AG09319 (cell line): ENCODE measurements at regions not wholly inside any gene's neighbourhood (a gene's known extent, or its start where the extent isn't known, plus 50 kb on each side); places are given as distances from the start of the nearest gene placed in this dataset.

ENCODE experiments used
- DNase-seq: peaks from one replicate; pipeline ENCODE4 v3.0.0-alpha.2; 2010; ENCODE audit warnings: low read depth; ENCODE audit errors: extremely low read depth
- TF ChIP-seq, protein P1 (sequence below): IDR thresholded peaks from 2 replicates; pipeline ENCODE4 v1.5.1; 2011; ENCODE audit warnings: low read depth, mild to moderate bottlenecking, inconsistent platforms, low read length, moderate library complexity

DNA sequence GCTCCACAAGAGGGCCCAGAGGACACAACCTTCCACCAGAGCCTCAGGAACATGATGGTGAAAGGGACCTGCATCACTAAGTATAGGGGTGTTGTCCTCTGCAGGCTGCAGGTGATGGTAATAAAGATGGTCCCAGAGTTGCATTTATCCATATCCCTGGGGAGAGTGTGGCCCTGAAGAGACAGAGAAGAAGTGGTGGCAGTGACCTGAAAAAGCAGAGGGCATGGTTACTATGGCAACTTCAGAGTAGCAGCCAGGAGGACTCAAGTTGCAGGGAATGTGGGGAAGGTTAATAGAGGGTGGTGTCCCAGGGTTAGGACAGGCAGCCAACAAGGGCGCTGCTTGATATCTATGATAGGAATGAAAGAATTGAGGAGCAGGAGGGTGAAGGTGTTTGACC, 57.1 kb downstream of the HLA-A start:
- TF ChIP-seq, protein P1, sequence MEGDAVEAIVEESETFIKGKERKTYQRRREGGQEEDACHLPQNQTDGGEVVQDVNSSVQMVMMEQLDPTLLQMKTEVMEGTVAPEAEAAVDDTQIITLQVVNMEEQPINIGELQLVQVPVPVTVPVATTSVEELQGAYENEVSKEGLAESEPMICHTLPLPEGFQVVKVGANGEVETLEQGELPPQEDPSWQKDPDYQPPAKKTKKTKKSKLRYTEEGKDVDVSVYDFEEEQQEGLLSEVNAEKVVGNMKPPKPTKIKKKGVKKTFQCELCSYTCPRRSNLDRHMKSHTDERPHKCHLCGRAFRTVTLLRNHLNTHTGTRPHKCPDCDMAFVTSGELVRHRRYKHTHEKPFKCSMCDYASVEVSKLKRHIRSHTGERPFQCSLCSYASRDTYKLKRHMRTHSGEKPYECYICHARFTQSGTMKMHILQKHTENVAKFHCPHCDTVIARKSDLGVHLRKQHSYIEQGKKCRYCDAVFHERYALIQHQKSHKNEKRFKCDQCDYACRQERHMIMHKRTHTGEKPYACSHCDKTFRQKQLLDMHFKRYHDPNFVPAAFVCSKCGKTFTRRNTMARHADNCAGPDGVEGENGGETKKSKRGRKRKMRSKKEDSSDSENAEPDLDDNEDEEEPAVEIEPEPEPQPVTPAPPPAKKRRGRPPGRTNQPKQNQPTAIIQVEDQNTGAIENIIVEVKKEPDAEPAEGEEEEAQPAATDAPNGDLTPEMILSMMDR, result no peak
- no peak for DNase-seq

DNA sequence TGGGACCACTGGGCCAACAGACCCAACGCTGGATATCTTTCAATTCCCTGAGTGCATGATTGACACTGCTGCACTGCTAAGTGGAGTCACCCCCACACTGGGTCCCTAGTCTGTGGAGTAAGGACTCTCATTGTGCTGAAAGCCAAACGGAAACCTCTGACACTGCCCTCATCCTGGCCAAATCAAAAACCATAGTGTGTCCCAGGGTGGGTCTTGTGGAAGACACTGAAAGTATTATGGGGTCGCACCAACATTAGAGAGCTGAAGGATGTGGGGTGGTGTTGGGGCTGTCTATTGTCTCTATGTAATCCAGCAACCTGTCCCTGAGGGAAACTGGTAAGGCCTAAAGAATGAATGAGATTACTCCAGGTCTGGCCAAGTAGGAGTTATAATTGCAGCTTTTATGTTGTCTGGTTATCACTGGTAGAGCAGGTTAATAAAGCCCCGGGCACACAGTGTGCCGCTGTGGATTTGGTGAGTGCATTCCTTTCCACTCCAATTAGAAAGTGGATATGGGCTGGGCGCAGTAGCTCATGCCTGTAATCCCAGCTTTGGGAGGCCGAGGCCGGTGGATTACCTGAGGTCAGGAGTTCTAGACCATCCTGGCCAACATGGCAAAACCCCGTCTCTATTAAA, 57.9 kb downstream of the HLA-A start:
- TF ChIP-seq, protein P1, result no peak
- no peak for DNase-seq

DNA sequence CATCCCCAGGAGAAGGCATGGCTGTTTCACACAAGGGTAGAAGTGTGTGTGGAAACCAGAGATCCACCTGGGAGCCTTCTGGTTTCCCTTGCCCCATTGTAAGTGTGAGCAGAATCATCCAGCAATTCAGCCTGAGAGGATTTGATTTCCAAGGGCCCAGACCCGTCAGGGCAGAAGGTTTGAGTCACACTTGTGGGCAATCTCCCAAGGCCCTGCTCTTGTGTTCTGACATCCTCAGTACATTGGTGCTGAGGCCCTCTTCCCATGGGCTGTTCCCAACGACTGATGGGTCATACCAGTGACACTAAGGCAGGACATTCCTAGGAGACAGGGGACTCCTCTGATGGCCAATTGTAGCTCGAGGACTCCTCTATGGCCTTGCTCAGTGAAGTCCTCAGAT, 58.2 kb upstream of the POLR1H start:
- TF ChIP-seq, protein P1, result no peak
- DNase-seq, result peak; percentile 22

DNA sequence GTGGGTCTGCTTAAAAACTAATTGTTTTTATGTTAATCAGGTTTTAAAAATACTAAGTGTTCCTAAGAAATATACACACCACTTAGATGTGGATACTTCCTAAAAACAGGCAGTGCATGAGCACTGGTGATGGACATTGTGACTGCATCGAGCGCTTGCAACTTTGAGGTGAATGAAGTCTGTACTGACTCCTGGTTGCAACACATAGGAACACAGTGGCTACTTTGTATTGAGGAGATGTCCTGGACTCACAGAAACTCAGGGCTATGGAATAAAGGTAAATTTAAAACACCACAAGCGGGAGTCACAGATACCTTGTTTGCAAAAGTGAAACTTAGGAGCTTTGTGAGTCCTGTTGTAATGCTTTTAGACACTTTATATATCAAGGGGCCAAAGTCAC, 55.6 kb upstream of the POLR1H start:
- no peak for DNase-seq
- TF ChIP-seq, protein P1, result no peak

DNA sequence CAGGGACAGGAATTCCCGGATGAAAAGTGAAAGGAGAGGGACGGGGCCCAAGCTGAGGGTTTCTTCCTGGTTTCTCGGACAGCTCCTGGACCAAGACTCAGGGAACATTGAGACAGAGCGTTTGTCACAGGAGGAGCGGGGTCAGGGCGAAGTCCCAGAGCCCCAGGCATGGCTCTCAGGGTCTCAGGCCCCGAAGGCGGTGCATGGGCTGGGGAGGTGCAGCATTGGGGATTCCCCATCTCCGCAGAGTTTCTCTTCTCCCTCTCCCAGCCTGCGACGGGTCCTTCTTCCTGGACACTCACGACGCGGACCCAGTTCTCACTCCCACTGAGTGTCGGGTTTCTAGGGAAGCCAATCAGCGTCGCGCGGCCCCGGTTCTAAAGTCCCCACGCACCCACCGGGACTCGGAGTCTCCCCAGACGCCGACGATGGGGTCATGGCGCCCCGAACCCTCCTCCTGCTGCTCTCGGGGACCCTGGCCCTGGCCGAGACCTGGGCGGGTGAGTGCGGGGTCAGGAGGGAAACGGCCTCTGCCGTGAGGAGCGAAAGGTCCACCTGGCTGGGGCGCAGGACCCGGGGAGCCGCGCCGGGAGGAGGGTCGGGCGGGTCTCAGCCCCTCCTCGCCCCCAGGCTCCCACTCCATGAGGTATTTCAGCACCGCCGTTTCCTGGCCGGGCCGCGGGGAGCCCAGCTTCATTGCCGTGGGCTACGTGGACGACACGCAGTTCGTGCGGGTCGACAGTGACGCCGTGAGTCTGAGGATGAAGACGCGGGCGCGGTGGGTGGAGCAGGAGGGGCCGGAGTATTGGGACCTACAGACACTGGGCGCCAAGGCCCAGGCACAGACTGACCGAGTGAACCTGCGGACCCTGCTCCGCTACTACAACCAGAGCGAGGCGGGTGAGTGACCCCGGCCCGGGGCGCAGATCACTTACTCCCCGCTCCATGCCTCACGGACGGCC, 54.6 kb upstream of the POLR1H start:
- no peak for DNase-seq
- TF ChIP-seq, protein P1, result no peak; the same call in 1 of the 2 replicates

DNA sequence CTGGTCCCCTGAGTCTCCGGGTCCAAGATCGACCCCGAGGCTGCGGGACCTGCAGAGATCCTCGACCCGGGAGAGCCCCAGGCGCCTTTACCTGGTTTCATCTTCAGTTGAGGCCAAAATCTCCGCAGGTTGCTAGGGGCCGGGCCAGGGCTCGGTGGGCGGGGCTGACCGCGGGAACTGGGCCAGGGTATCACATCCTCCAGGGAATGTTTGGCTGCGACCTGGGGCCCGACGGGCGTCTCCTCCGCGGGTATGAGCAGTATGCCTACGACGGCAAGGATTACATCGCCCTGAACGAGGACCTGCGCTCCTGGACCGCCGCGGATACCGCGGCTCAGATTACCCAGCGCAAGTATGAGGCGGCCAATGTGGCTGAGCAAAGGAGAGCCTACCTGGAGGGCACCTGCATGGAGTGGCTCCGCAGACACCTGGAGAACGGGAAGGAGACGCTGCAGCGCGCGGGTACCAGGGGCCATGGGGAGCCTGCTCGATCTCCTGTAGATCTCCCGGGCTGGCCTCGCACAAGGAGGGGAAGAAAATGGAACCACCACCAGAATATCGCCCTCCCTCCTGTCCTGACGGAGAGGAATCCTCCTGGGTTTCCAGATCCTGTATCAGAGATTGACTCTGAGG, 53.8 kb upstream of the POLR1H start:
- TF ChIP-seq, protein P1, result no peak
- DNase-seq, result no peak

DNA sequence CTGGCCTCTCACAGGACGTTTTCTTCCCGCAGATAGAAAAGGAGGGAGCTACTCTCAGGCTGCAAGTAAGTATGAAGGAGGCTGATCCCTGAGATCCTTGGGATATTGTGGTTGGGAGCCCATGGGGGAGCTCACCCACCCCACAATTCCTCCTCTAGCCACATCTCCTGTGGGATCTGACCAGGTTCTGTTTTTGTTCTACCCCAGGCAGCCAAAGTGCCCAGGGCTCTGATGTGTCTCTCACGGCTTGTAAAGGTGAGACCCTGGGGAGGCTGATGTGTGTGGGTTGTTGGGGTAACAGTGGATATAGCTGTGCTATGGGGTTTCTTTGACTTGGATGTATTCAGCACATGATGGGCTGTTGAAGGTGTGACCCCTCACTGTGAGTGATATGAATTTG, 52.0 kb upstream of the POLR1H start:
- TF ChIP-seq, protein P1, result no peak
- DNase-seq, result no peak
